ENCODE measurements at regions not wholly inside any gene's neighbourhood (a gene's known extent, or its start where the extent isn't known, plus 50 kb on each side); places are given as distances from the start of the nearest gene placed in this dataset.

GRCh38 chr1:56327195-56327594 lies 252.2 kb downstream of the PLPP3 start:
- H3K36me3 ChIP-seq = no peaks in the 10 kb centered on the region
- H3K9me3 ChIP-seq = no peaks in the 10 kb centered on the region
- H3K4me3 ChIP-seq (ENCODE audit: low read depth, low read length) = no peak overlapping the region
- no peak for DNase-seq
- H3K4me1 ChIP-seq = no peaks in the 10 kb centered on the region
- TF ChIP-seq CTCF (IDR thresholded peaks at IDR 0.05; ENCODE audit: low read depth, low read length) = no peak
- no peaks in the 10 kb centered on the region for H3K27me3 ChIP-seq

- TF ChIP-seq CTCF (IDR thresholded peaks at IDR 0.05; ENCODE audit: low read depth, low read length) = no peak
- H3K9me3 ChIP-seq = no peaks in the 10 kb centered on the region
- H3K36me3 ChIP-seq = no peaks in the 10 kb centered on the region
- DNase-seq = no peak
- H3K4me1 ChIP-seq = no peaks in the 10 kb centered on the region
- no peaks in the 10 kb centered on the region for H3K27me3 ChIP-seq
- no peak overlapping the region for H3K4me3 ChIP-seq (ENCODE audit: low read depth, low read length)
These were observed 253.3 kb downstream of the PLPP3 start for GRCh38 chr1:56326056-56326455.

GRCh38 chr1:56324504-56324903 lies 254.9 kb downstream of the PLPP3 start:
- no peak for DNase-seq
- TF ChIP-seq CTCF (IDR thresholded peaks at IDR 0.05; ENCODE audit: low read depth, low read length) = no peak
- no peaks in the 10 kb centered on the region for H3K9me3 ChIP-seq

GRCh38 chr1:56322211-56322610 lies 257.2 kb downstream of the PLPP3 start:
- no peak for DNase-seq
- Histone ChIP-seq H3K9me3 (no peaks in the 10 kb centered on the region), H3K4me1 (no peaks in the 10 kb centered on the region), H3K27me3 (no peaks in the 10 kb centered on the region), H3K4me3 (ENCODE audit: low read depth, low read length) (no peak overlapping the region), H3K36me3 (no peaks in the 10 kb centered on the region)
- no peak for TF ChIP-seq CTCF (IDR thresholded peaks at IDR 0.05; ENCODE audit: low read depth, low read length)

More at GRCh38 chr1:56324504-56324903, 254.9 kb downstream of the PLPP3 start:
- H3K4me3 ChIP-seq (ENCODE audit: low read depth, low read length) = no peak overlapping the region
- H3K27me3 ChIP-seq = no peaks in the 10 kb centered on the region
- H3K4me1 ChIP-seq = no peaks in the 10 kb centered on the region
- no peaks in the 10 kb centered on the region for H3K36me3 ChIP-seq

GRCh38 chr1:56321150-56321490 lies 258.2 kb downstream of the PLPP3 start:
- no peaks in the 10 kb centered on the region for H3K4me1 ChIP-seq
- no peak overlapping the region for H3K4me3 ChIP-seq (ENCODE audit: low read depth, low read length)
- no peaks in the 10 kb centered on the region for H3K9me3 ChIP-seq
- TF ChIP-seq CTCF (IDR thresholded peaks at IDR 0.05; ENCODE audit: low read depth, low read length) = no peak
- no peaks in the 10 kb centered on the region for H3K27me3 ChIP-seq
- no peak for DNase-seq
- H3K36me3 ChIP-seq = no peaks in the 10 kb centered on the region

GRCh38 chr1:56320464-56321149 lies 258.8 kb downstream of the PLPP3 start:
- no peaks in the 10 kb centered on the region for H3K4me1 ChIP-seq
- no peaks in the 10 kb centered on the region for H3K9me3 ChIP-seq
- no peak for TF ChIP-seq CTCF (IDR thresholded peaks at IDR 0.05; ENCODE audit: low read depth, low read length)
- H3K36me3 ChIP-seq = no peaks in the 10 kb centered on the region
- H3K4me3 ChIP-seq (ENCODE audit: low read depth, low read length) = no peak overlapping the region
- no peaks in the 10 kb centered on the region for H3K27me3 ChIP-seq
- DNase-seq = no peak
